WTC11 (cell line): ENCODE measurements at regions not wholly inside any gene's neighbourhood (a gene's known extent, or its start where the extent isn't known, plus 50 kb on each side); places are given as distances from the start of the nearest gene placed in this dataset.

Source experiments
- ATAC-seq: fragments of 200-7000 bp; cut with Tn5 transposase; 2 replicates; pipeline ENCODE4 v1.10.0; 2021; ENCODE audit warnings: mild to moderate bottlenecking, moderate library complexity
- CTCF ChIA-PET: fragments of 300-600 bp; sonication (Branson Sonifier 250); formaldehyde crosslinking; loops from one replicate; lab custom pipeline; 2021; ENCODE audit warnings: antibody characterized with exemption; lab: Charles Lee
- POLR2A ChIA-PET: fragments of 350-600 bp; sonication (Branson Sonifier 250); formaldehyde crosslinking; loops from one replicate; lab custom pipeline; 2021; ENCODE audit warnings: antibody characterized with exemption; lab: Charles Lee
- DNase-seq: peaks from one replicate; pipeline ENCODE4 v3.0.0; 2021; ENCODE audit warnings: low spot score
- H3K27ac Mint-ChIP-seq: 2 replicates; pipeline ENCODE4 v1.8.0; 2021; ENCODE audit warnings: mixed read lengths
- H3K27me3 Mint-ChIP-seq: 2 replicates; pipeline ENCODE4 v1.8.0; 2021; ENCODE audit warnings: low read depth, mild to moderate bottlenecking, moderate library complexity, mixed read lengths
- H3K36me3 Mint-ChIP-seq: 2 replicates; pipeline ENCODE4 v1.8.0; 2021; ENCODE audit warnings: mixed read lengths
- H3K4me1 Mint-ChIP-seq: 2 replicates; pipeline ENCODE4 v1.8.0; 2022; ENCODE audit warnings: mixed read lengths
- H3K4me3 Mint-ChIP-seq: 2 replicates; pipeline ENCODE4 v1.8.0; 2021; ENCODE audit warnings: mild to moderate bottlenecking, moderate library complexity, mixed read lengths
- H3K9me3 Mint-ChIP-seq: 2 replicates; pipeline ENCODE4 v1.8.0; 2021; ENCODE audit warnings: mixed read lengths
- ATF2 ChIP-seq: sonication (generic); formaldehyde crosslinking; IDR thresholded peaks from 2 replicates; pipeline ENCODE4 v1.8.1; 2022; ENCODE audit warnings: low read depth, missing genetic modification reagents, borderline replicate concordance
- CBFB ChIP-seq: sonication (generic); formaldehyde crosslinking; IDR thresholded peaks from 2 replicates; pipeline ENCODE4 v1.8.1; 2022; ENCODE audit warnings: mild to moderate bottlenecking, low read depth, missing genetic modification reagents
- CTCF ChIP-seq: fragments of 200-600 bp; IDR thresholded peaks from 2 replicates; pipeline ENCODE4 v1.8.0; 2022; ENCODE audit warnings: antibody characterized with exemption
- ELF4 ChIP-seq: sonication (generic); formaldehyde crosslinking; IDR thresholded peaks from 2 replicates; pipeline ENCODE4 v1.8.1; 2022; ENCODE audit warnings: low read depth, mild to moderate bottlenecking, moderate library complexity, missing genetic modification reagents
- ESRRA ChIP-seq: sonication (generic); formaldehyde crosslinking; IDR thresholded peaks from 2 replicates; pipeline ENCODE4 v1.8.1; 2022; ENCODE audit warnings: mild to moderate bottlenecking, missing genetic modification reagents, borderline replicate concordance
- FOXK1 ChIP-seq: sonication (generic); formaldehyde crosslinking; IDR thresholded peaks from 2 replicates; pipeline ENCODE4 v1.8.0; 2022; ENCODE audit warnings: mild to moderate bottlenecking, moderate library complexity, missing genetic modification reagents
- FOXP1 ChIP-seq: sonication (generic); formaldehyde crosslinking; IDR thresholded peaks from 2 replicates; pipeline ENCODE4 v1.8.0; 2022; ENCODE audit warnings: missing genetic modification reagents, mild to moderate bottlenecking, moderate library complexity, borderline replicate concordance
- FOXP4 ChIP-seq: sonication (generic); formaldehyde crosslinking; IDR thresholded peaks from 2 replicates; pipeline ENCODE4 v1.8.0; 2022; ENCODE audit warnings: mild to moderate bottlenecking, missing genetic modification reagents
- GABPB1 ChIP-seq: sonication (generic); formaldehyde crosslinking; IDR thresholded peaks from 2 replicates; pipeline ENCODE4 v1.8.1; 2023; ENCODE audit warnings: mild to moderate bottlenecking, missing genetic modification reagents
- GTF2I ChIP-seq: fragments of 250-450 bp; sonication (Bioruptor Pico); conservative IDR thresholded peaks from 2 replicates; pipeline ENCODE4 v1.4.0; 2021; ENCODE audit warnings: mild to moderate bottlenecking
- HMGA2 ChIP-seq: fragments of 250-450 bp; sonication (Bioruptor Pico); IDR thresholded peaks from 2 replicates; pipeline ENCODE4 v1.4.0; 2021; ENCODE audit warnings: mild to moderate bottlenecking, moderate library complexity
- IRF1 ChIP-seq: sonication (generic); formaldehyde crosslinking; IDR thresholded peaks from 2 replicates; pipeline ENCODE4 v1.8.0; 2023; ENCODE audit warnings: missing genetic modification reagents
- JUN ChIP-seq: sonication (generic); formaldehyde crosslinking; IDR thresholded peaks from 2 replicates; pipeline ENCODE4 v1.8.0; 2023; ENCODE audit warnings: mild to moderate bottlenecking, missing genetic modification reagents
- MXD4 ChIP-seq: fragments of 250-450 bp; sonication (Bioruptor Pico); IDR thresholded peaks from 2 replicates; pipeline ENCODE4 v1.8.0; 2021; ENCODE audit warnings: mild to moderate bottlenecking, moderate library complexity, borderline replicate concordance
- NR1H2 ChIP-seq: sonication (generic); formaldehyde crosslinking; IDR thresholded peaks from 2 replicates; pipeline ENCODE4 v1.9.0; 2021; ENCODE audit warnings: mild to moderate bottlenecking, moderate library complexity, missing genetic modification reagents
- NR2C2 ChIP-seq: sonication (generic); formaldehyde crosslinking; IDR thresholded peaks from 2 replicates; pipeline ENCODE4 v1.8.0; 2022; ENCODE audit warnings: mild to moderate bottlenecking, missing genetic modification reagents
- NR3C1 ChIP-seq: sonication (generic); formaldehyde crosslinking; conservative IDR thresholded peaks from 2 replicates; pipeline ENCODE4 v1.8.1; 2023; ENCODE audit warnings: low read depth, mild to moderate bottlenecking, missing genetic modification reagents
- OVOL2 ChIP-seq: fragments of 250-450 bp; sonication (Bioruptor Pico); IDR thresholded peaks from 2 replicates; pipeline ENCODE4 v1.9.0; 2021; ENCODE audit warnings: mild to moderate bottlenecking, borderline replicate concordance
- RELA ChIP-seq: sonication (generic); formaldehyde crosslinking; IDR thresholded peaks from 2 replicates; pipeline ENCODE4 v1.8.1; 2022; ENCODE audit warnings: missing genetic modification reagents, mild to moderate bottlenecking, borderline replicate concordance
- SMAD3 ChIP-seq: sonication (generic); formaldehyde crosslinking; IDR thresholded peaks from 2 replicates; pipeline ENCODE4 v1.8.0; 2022; ENCODE audit warnings: missing genetic modification reagents, mild to moderate bottlenecking, borderline replicate concordance
- SOX15 ChIP-seq: fragments of 250-450 bp; sonication (Bioruptor Pico); IDR thresholded peaks from 2 replicates; pipeline ENCODE4 v1.9.0; 2021; ENCODE audit warnings: mild to moderate bottlenecking
- TCF7 ChIP-seq: sonication (generic); formaldehyde crosslinking; IDR thresholded peaks from 2 replicates; pipeline ENCODE4 v1.8.0; 2022; ENCODE audit warnings: mild to moderate bottlenecking, low read depth, missing genetic modification reagents, moderate library complexity
- TEAD4 ChIP-seq: sonication (generic); formaldehyde crosslinking; IDR thresholded peaks from 2 replicates; pipeline ENCODE4 v1.8.0; 2022; ENCODE audit warnings: mild to moderate bottlenecking, missing genetic modification reagents
- ZNF121 ChIP-seq: sonication (generic); formaldehyde crosslinking; IDR thresholded peaks from 2 replicates; pipeline ENCODE4 v1.8.0; 2023; ENCODE audit warnings: missing genetic modification reagents
- ZNF138 ChIP-seq: sonication (generic); formaldehyde crosslinking; conservative IDR thresholded peaks from 2 replicates; pipeline ENCODE4 v1.8.1; 2022; ENCODE audit warnings: mild to moderate bottlenecking, moderate library complexity, missing genetic modification reagents
- ZNF232 ChIP-seq: sonication (generic); formaldehyde crosslinking; IDR thresholded peaks from 2 replicates; pipeline ENCODE4 v1.8.0; 2022; ENCODE audit warnings: mild to moderate bottlenecking, missing genetic modification reagents
- ZNF671 ChIP-seq: fragments of 250-450 bp; sonication (Bioruptor Pico); IDR thresholded peaks from 2 replicates; pipeline ENCODE4 v1.8.0; 2021; ENCODE audit warnings: mild to moderate bottlenecking

- Mint-ChIP-seq H3K4me1 (peaks cover 56% of the 10 kb centered on the region), H3K27me3 (no peaks in the 10 kb centered on the region), H3K4me3 (peak overlapping the region; percentile 88), H3K36me3 (no peaks in the 10 kb centered on the region), H3K9me3 (no peaks in the 10 kb centered on the region), H3K27ac (peak overlapping the region; percentile 96)
- ATAC-seq = no peak
- TF ChIP-seq CBFB (CRISPR knock-in tag) (no peak), TCF7 (CRISPR knock-in tag) (no peak), SMAD3 (CRISPR knock-in tag) (no peak), FOXK1 (no peak), GABPB1 (CRISPR knock-in tag) (no peak), NR1H2 (CRISPR knock-in tag) (no peak), ELF4 (CRISPR knock-in tag) (no peak), ESRRA (CRISPR knock-in tag) (no peak), ZNF121 (no peak), GTF2I (CRISPR knock-in tag) (no peak), HMGA2 (no peak), IRF1 (CRISPR knock-in tag) (no peak), RELA (CRISPR knock-in tag) (no peak), ZNF232 (CRISPR knock-in tag) (no peak), MXD4 (no peak), OVOL2 (CRISPR knock-in tag) (no peak), CTCF (no peak), JUN (no peak), NR2C2 (CRISPR knock-in tag) (no peak)
- no peak for DNase-seq
- ChIA-PET POLR2A (interaction anchor here (0.8 to 1.0 kb wide), 2 partner anchors 22 to 88 kb away, joined by 3 read pairs; partner anchors contain the start of gene RNF38), CTCF (interaction anchor here (0.6 to 2.0 kb wide), 3 partner anchors 30 to 81 kb away, joined by 3 to 15 read pairs (median 6); no protein-coding TSS in a partner anchor)
These were observed 84.3 kb upstream of the MELK start for GRCh38 chr9:36488389-36488756.

- Mint-ChIP-seq H3K27me3 (no peaks in the 10 kb centered on the region), H3K27ac (peak overlapping the region; percentile 96), H3K4me1 (peaks cover 57% of the 10 kb centered on the region), H3K9me3 (no peaks in the 10 kb centered on the region), H3K4me3 (peak overlapping the region; percentile 88), H3K36me3 (no peaks in the 10 kb centered on the region)
- ChIA-PET CTCF (interaction anchor here (0.6 to 2.0 kb wide), 4 partner anchors 29 to 159 kb away, joined by 3 to 15 read pairs (median 4); no protein-coding TSS in a partner anchor), POLR2A (interaction anchor here (0.7 to 1.5 kb wide), 5 partner anchors 10 to 95 kb away, joined by 3 to 4 read pairs (median 3); partner anchors contain the start of gene RNF38)
- DNase-seq = peak; percentile 89
- ATAC-seq = peak; percentile 85
- TF ChIP-seq ATF2 (no peak), ZNF138 (CRISPR knock-in tag) (no peak), TEAD4 (CRISPR knock-in tag) (no peak), CTCF (no peak), ZNF671 (CRISPR knock-in tag) (no peak), FOXP4 (CRISPR knock-in tag) (peak; percentile 55; the same call in 1 of the 2 replicates), CBFB (CRISPR knock-in tag) (no peak), SOX15 (CRISPR knock-in tag) (no peak), FOXP1 (0 out of 2 replicates have a peak, but pooled peaks have one; percentile 11), NR3C1 (CRISPR knock-in tag) (no peak)
These were observed 85.0 kb upstream of the MELK start for GRCh38 chr9:36487482-36488388.
